HG03196 (cell line): ENCODE measurements at regions not wholly inside any gene's neighbourhood (a gene's known extent, or its start where the extent isn't known, plus 50 kb on each side); places are given as distances from the start of the nearest gene placed in this dataset.
A peak's percentile ranks its signal among the peaks of the same experiment; 100 is the strongest.

Experiments
- ATAC-seq: cut with Tn5 transposase; IDR thresholded peaks from one replicate; pipeline ENCODE4 v1.9.1; 2021; ENCODE audit not compliant: unreplicated experiment

- no peak for ATAC-seq
Observed at GRCh38 chr1:56167596-56167995, 411.8 kb downstream of the PLPP3 start.

- no peak for ATAC-seq
Observed at GRCh38 chr1:56160773-56161315, 418.5 kb downstream of the PLPP3 start.

GRCh38 chr1:56156971-56157876, 422.1 kb downstream of the PLPP3 start:
- no peak for ATAC-seq

GRCh38 chr1:56153276-56153675, 426.1 kb downstream of the PLPP3 start:
- ATAC-seq = no peak

GRCh38 chr1:56152635-56153034, 426.7 kb downstream of the PLPP3 start:
- no peak for ATAC-seq

GRCh38 chr1:56151402-56151801, 428.0 kb downstream of the PLPP3 start:
- no peak for ATAC-seq

- ATAC-seq = no peak
Observed at GRCh38 chr1:56150441-56151215, 428.7 kb downstream of the PLPP3 start.

GRCh38 chr1:56149761-56150160, 429.6 kb downstream of the PLPP3 start:
- ATAC-seq = no peak

- no peak for ATAC-seq
Observed at GRCh38 chr1:56148326-56149193, 430.8 kb downstream of the PLPP3 start.

GRCh38 chr1:56147459-56147858, 431.9 kb downstream of the PLPP3 start:
- no peak for ATAC-seq

GRCh38 chr1:56147034-56147433, 432.3 kb downstream of the PLPP3 start:
- ATAC-seq = no peak

- no peak for ATAC-seq
Observed at GRCh38 chr1:56146449-56146848, 432.9 kb downstream of the PLPP3 start.

- no peak for ATAC-seq
Observed at GRCh38 chr1:56145581-56145980, 433.8 kb downstream of the PLPP3 start.

- ATAC-seq = no peak
Observed at GRCh38 chr1:56142301-56142700, 437.1 kb downstream of the PLPP3 start.

GRCh38 chr1:56139836-56140235, 439.5 kb downstream of the PLPP3 start:
- no peak for ATAC-seq

GRCh38 chr1:56137521-56138505, 441.6 kb downstream of the PLPP3 start:
- no peak for ATAC-seq

GRCh38 chr1:56137090-56137489, 442.3 kb downstream of the PLPP3 start:
- no peak for ATAC-seq

- ATAC-seq = no peak
Observed at GRCh38 chr1:56135864-56136147, 443.6 kb downstream of the PLPP3 start.

- peak; percentile 54 for ATAC-seq
Observed at GRCh38 chr1:56135069-56135863, 444.1 kb downstream of the PLPP3 start.
